DLD1 (cell line): ENCODE measurements at regions not wholly inside any gene's neighbourhood (a gene's known extent, or its start where the extent isn't known, plus 50 kb on each side); places are given as distances from the start of the nearest gene placed in this dataset.
"Not testable (repeated sequence)": the region's sequence is repeated elsewhere in the genome, so short reads cannot be mapped to it uniquely, and the experiment has no call there.

ENCODE experiments used
- in situ Hi-C: cut with HindIII; loops from 2 replicates; pipeline ENCODE4 v1.10.0; 2017; ENCODE audit warnings: low sequenced_read_pairs

DNA sequence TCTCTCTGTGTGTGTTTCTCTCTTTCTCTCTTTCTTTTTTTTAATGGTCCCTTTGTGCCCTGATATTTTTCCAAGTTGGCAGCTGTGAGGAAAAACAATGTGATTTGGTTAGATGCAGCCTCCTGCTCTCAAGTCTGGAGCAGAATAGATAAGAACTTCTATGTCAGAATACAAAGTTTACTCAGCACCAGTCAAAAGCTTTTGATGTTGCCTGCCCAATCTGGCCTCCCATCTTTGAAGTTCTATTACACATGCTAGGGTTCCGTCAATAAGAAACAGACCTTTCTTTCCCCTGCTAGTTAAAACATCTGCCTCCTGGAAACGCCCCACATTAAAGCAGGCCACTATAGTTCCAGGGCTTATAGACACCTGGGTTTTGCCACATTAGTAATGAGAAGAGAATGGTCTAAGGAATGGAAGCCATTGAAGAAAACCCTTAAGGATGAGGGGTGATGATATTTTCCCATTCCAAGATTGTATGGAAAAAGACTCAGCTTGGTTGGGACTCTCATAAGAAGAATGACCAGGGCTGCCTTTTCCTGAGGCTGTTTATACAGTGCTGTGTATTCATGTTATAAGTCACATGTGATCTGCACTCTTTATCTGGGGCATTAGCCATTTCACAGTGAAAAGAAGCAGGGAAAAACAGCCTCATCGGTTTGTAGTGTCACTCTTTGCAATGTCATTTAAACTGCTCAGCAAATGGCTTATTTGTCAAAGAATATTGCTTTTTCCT is 414.7 kb upstream of the PROX1 start:
- in situ Hi-C loops, result no loop called here

GRCh38 chr1:213573648-213574009 is 414.1 kb upstream of the PROX1 start:
- in situ Hi-C loops, result no loop called here

GRCh38 chr1:213582976-213583567 is 404.7 kb upstream of the PROX1 start:
- in situ Hi-C loops, result no loop called here

DNA sequence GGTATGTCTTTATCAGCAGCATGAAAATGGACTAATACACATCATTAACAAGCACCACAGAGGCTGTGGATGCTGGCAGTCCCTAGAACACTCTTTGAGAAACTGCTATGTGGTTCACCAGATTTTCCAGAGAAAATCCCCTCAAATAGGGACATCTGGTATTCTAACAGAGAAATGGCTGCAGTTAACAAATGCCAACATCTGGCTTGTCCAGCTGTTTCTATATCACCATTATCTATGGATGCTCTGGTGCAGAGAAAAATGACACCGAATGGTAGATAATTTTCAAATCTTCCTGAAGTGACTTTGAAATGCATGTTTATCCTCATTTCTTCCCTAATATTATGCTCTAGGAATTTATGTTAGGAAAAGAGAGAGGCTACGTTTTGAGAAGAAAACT is 403.5 kb upstream of the PROX1 start:
- in situ Hi-C loops, result no loop called here

GRCh38 chr1:213585402-213585801 is 402.4 kb upstream of the PROX1 start:
- in situ Hi-C loops, result no loop called here

DNA sequence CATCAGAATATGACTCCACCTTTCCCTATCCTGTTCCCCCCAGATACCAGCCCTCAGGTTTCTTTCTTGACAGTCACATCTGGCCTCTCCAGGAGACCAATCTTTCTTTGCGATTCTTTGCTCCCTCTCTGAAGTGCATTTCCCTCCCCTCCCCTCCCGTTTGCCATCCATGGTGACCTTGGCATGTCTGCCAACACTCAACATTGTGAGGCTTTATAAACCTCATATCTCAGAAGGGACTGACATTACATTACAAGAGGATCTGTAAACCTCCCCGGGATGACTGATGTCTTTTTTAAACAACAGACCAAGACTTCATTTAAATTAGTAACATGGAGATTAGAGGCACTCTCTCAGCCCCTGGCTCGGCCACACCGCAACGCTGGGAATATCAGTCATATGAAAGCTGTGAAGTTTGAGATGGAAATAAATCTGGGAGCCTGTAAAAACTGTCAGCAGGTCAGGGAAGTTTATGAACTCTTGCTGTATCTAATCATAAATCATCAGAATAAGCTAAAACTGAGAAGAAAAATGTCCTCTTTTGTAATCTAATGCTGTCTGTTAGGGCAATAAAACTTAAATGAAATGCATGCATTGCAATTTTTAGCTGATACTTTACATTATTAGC is 401.7 kb upstream of the PROX1 start:
- in situ Hi-C loops, result no loop called here

- in situ Hi-C loops, result no loop called here
Observed at GRCh38 chr1:213586587-213586972, 401.2 kb upstream of the PROX1 start.

- in situ Hi-C loops, result no loop called here
Observed at GRCh38 chr1:213596729-213597128, 391.0 kb upstream of the PROX1 start.

GRCh38 chr1:213598263-213598662 is 389.5 kb upstream of the PROX1 start:
- in situ Hi-C loops, result no loop called here

- in situ Hi-C loops, result no loop called here
Observed at GRCh38 chr1:213600879-213601278, 386.9 kb upstream of the PROX1 start.

DNA sequence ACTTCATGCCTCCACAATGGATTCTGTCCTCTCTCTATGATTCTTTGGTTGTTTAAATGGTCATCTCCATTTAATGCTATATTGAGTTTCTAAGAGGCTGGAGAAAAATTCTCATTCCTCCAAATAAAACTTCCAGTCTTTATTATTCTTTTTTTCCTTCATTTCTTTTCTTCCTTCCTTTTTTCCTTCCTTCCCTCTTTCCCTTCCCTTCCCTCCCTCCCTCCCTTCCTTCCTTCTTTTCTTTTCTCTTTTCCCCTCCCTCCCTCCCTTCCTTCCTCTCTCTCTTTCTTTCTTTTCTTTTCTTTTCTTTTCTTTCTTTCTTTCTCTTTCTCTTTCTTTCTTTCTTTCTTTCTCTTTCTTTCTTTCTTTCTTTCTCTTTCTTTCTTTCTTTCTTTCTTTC is 386.1 kb upstream of the PROX1 start:
- in situ Hi-C loops, result not testable (repeated sequence)

- in situ Hi-C loops, result no loop called here
Observed at GRCh38 chr1:213602796-213603486, 384.8 kb upstream of the PROX1 start.

DNA sequence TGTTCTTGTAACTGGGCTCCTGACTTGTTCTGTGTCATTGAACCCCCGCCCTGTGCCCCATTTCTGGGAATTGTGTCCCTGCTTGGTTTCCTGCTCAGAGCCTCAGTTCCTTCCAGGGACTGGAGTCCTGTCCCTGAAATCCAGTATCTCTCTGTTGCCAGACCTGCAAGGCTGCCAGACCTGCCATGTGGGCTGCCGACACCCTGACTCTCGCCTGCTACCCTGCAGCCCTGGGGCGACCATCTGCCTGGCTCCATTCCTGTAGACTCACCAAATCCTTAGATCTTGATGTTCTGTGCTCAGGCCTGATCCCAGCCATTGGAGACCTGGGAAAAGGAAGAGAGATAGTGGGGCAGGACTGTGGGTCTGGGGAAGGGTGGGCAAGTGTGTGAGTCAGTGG is 383.3 kb upstream of the PROX1 start:
- in situ Hi-C loops, result no loop called here

GRCh38 chr1:213605732-213606131 is 382.0 kb upstream of the PROX1 start:
- in situ Hi-C loops, result no loop called here

- in situ Hi-C loops, result no loop called here
Observed at GRCh38 chr1:213606252-213606820, 381.4 kb upstream of the PROX1 start.

DNA sequence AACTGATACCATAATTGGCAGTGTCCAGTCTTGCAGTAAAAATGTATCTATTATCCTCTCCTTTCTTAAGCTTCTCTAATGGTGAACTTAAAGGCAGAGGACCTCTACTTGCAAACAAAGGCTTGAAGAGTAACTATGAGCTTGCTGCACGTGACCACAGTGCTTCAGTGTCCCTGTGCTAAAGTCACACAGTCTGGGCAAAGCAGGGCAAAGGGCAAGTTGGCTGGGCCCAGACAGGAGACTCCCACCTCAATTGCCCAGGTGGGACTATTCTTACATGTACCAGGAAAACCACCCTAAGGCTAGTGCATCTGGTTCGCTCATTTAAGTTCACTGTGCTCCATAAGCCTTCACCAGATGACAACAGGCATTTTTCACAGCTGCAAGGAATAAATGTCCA is 374.2 kb upstream of the PROX1 start:
- in situ Hi-C loops, result no loop called here

DNA sequence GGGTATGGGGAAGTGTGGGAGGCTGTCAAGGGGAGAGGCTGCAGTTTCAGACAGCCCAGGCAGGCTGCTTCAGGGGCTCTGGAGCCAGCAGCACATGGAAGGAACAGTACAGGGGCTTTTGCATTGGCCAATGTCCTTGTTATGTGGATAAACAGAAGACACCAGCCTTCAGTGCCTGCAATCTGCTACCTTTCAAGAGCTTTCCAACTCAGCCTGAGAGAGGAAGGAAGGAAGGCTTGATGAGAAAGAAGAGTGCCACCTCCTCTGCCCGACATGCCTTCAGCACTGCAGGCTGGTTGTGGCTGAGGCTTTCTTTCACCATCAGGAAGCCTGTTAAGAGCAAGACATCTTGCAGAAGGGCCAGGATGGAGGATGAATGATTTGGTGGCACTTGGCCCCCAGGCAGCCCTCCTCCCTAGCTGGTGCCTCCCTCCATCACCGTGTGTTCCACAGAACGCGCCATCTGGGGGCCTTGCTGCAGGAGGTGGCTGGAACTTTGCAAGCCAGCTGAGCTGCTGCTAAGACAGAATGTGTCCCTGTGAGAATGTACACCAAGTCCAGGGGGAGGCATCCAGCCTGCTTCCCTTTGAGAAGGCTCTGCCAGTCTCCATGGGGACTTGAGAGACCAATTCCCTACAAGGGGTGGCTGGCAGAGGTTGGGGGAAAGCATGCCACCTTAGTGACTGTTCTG is 372.4 kb upstream of the PROX1 start:
- in situ Hi-C loops, result no loop called here

- in situ Hi-C loops, result no loop called here
Observed at GRCh38 chr1:213617133-213617532, 370.6 kb upstream of the PROX1 start.

GRCh38 chr1:213618094-213618493 is 369.7 kb upstream of the PROX1 start:
- in situ Hi-C loops, result no loop called here

- in situ Hi-C loops, result no loop called here
Observed at GRCh38 chr1:213619026-213619425, 368.7 kb upstream of the PROX1 start.

DNA sequence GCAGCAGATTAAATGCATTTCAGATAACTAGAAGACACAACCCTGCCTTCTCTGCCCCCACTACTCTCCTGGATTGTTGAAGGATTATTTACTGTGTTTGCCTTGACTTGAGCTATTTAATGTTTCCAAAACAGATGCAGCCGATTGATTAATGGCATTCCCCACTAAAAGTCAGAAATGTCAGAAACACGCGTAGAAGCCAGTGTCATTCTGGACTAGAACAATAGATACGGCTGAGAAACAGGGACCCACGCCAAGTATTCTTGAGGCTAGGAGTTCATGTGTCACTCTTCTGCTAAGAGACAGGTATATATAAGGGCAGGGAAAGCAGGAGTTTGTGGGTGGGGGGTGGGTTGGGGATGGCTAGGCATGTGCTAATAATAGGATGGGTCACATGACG is 366.7 kb upstream of the PROX1 start:
- in situ Hi-C loops, result no loop called here
